ENCODE measurements at regions not wholly inside any gene's neighbourhood (a gene's known extent, or its start where the extent isn't known, plus 50 kb on each side); places are given as distances from the start of the nearest gene placed in this dataset.

DNA sequence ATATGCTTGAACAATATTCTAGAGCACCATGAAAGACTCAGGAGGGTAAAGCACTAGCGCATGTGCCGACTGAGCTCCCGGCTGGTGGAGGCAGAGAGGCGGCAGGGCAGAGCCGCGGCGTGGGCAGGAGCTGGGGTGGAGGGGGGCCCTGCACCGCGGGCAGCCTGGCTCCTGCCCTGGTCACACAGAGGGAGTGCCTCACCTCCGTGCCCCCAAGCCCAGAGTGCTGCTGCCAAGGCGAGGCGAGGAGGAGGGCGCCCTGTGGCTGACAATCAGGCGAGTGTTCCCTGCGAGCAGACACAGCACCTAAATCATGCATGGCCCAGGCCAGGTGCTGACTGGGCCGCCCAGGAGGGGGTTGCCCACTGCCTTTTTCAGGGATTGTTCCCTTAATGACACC, 105.8 kb upstream of the TNRC6C start:
- TF ChIP-seq, protein P1, sequence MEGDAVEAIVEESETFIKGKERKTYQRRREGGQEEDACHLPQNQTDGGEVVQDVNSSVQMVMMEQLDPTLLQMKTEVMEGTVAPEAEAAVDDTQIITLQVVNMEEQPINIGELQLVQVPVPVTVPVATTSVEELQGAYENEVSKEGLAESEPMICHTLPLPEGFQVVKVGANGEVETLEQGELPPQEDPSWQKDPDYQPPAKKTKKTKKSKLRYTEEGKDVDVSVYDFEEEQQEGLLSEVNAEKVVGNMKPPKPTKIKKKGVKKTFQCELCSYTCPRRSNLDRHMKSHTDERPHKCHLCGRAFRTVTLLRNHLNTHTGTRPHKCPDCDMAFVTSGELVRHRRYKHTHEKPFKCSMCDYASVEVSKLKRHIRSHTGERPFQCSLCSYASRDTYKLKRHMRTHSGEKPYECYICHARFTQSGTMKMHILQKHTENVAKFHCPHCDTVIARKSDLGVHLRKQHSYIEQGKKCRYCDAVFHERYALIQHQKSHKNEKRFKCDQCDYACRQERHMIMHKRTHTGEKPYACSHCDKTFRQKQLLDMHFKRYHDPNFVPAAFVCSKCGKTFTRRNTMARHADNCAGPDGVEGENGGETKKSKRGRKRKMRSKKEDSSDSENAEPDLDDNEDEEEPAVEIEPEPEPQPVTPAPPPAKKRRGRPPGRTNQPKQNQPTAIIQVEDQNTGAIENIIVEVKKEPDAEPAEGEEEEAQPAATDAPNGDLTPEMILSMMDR (IDR thresholded peaks at IDR 0.05): no peak
- no peak for TF ChIP-seq EP300 (IDR thresholded peaks at IDR 0.05)
- no peak for TF ChIP-seq POLR2A (IDR thresholded peaks at IDR 0.05)
